Transverse colon (tissue), 3 donors: ENCODE measurements at regions not wholly inside any gene's neighbourhood (a gene's known extent, or its start where the extent isn't known, plus 50 kb on each side); places are given as distances from the start of the nearest gene placed in this dataset.

ENCODE experiments used
- EP300 ChIP-seq: sonication (generic); formaldehyde crosslinking; IDR thresholded peaks from one replicate; pipeline ENCODE4 v1.6.1; 2017; ENCODE audit warnings: antibody characterized with exemption, low read depth
- POLR2A ChIP-seq: fragments of 450-650 bp; IDR thresholded peaks from one replicate; pipeline ENCODE4 v1.6.1; 2016; ENCODE audit warnings: antibody characterized with exemption, mild to moderate bottlenecking, moderate library complexity
- TF ChIP-seq, protein P1 (sequence below), 5 experiments: fragments of 200-600 bp in 3 of 5; fragments of 450-650 bp in 2 of 5; sonication (generic) in 3 of 5; IDR thresholded peaks; 1 replicate in 2 of 5; 2 replicates in 3 of 5; pipeline ENCODE4 v1.5.1; 2016 to 2017; ENCODE audit warnings: antibody characterized with exemption in 5 of 5, inconsistent platforms in 3 of 5, mild to moderate bottlenecking in 2 of 5, moderate library complexity in 1 of 5

DNA sequence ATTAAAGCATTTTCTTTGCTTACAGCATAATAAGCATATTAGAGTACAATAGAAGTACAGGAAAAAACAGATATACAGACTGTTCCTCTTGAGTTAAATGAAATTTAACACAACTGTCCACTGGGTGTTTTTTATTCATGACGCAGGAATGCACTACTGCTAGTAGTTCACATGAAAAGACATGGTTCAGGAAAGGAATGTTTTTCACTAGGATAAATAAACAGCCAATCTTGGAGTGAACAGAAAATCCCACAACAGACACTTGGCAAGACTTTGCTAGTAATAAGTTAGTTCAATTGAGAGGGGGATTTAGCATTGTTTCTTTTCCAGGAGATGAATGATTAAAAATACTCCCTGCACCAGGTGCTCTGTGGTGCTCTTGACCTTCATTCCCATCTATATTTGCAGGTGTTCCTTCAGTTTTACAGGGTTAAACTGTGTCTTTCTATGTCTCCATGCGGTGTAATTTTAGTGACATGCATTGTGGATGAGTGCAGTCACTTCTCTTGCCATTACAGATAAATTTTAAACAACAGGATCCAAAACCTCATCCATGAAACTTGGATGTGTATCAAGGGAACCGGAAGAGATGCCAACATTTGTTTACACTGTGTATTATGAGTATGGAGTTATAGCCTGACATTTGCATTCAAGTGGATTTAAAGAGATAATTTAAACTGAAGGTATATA is 796.6 kb downstream of the DSC3 start:
- TF ChIP-seq, protein P1, sequence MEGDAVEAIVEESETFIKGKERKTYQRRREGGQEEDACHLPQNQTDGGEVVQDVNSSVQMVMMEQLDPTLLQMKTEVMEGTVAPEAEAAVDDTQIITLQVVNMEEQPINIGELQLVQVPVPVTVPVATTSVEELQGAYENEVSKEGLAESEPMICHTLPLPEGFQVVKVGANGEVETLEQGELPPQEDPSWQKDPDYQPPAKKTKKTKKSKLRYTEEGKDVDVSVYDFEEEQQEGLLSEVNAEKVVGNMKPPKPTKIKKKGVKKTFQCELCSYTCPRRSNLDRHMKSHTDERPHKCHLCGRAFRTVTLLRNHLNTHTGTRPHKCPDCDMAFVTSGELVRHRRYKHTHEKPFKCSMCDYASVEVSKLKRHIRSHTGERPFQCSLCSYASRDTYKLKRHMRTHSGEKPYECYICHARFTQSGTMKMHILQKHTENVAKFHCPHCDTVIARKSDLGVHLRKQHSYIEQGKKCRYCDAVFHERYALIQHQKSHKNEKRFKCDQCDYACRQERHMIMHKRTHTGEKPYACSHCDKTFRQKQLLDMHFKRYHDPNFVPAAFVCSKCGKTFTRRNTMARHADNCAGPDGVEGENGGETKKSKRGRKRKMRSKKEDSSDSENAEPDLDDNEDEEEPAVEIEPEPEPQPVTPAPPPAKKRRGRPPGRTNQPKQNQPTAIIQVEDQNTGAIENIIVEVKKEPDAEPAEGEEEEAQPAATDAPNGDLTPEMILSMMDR (IDR thresholded peaks at IDR 0.05) = no peak
- no peak for TF ChIP-seq POLR2A
- no peak for TF ChIP-seq EP300
